ENCODE measurements at regions not wholly inside any gene's neighbourhood (a gene's known extent, or its start where the extent isn't known, plus 50 kb on each side); places are given as distances from the start of the nearest gene placed in this dataset.

- TF ChIP-seq REST (IDR thresholded peaks at IDR 0.05) (no peak), CTCF (IDR thresholded peaks at IDR 0.05; ENCODE audit: low read depth, low read length, missing input control) (no peak), JUND (IDR thresholded peaks at IDR 0.05) (no peak), RXRA (IDR thresholded peaks at IDR 0.05) (no peak), YY1 (IDR thresholded peaks at IDR 0.05) (no peak), ZBTB33 (IDR thresholded peaks at IDR 0.05) (no peak), RAD21 (IDR thresholded peaks at IDR 0.05) (no peak), ATF3 (IDR thresholded peaks at IDR 0.05) (no peak), FOXA2 (IDR thresholded peaks at IDR 0.05) (no peak)
These were observed 135.4 kb upstream of the RBPJ start for GRCh38 chr4:26185436-26185835.

Data from liver (tissue), 3 donors.